Astrocyte (in vitro differentiated cells and primary cell): ENCODE measurements at regions not wholly inside any gene's neighbourhood (a gene's known extent, or its start where the extent isn't known, plus 50 kb on each side); places are given as distances from the start of the nearest gene placed in this dataset.

Experiments used
- DNase-seq: peaks from one replicate; pipeline ENCODE4 v3.0.0-alpha.2; 2010; ENCODE audit warnings: low read depth
- FAIRE-seq: peaks from 2 replicates; lab custom pipeline; 2011; peaks lifted over from hg19 to GRCh38; lab: Jason Lieb, UNC
- H2AFZ ChIP-seq: 2 replicates; pipeline ENCODE4 v1.6.0; 2012; ENCODE audit warnings: low read depth, low read length, inconsistent platforms
- H3K27ac ChIP-seq: 2 replicates; pipeline ENCODE4 v1.5.1; 2011; ENCODE audit warnings: low read depth, low read length, inconsistent platforms
- H3K27me3 ChIP-seq: 2 replicates; pipeline ENCODE4 v1.6.0; 2011; ENCODE audit warnings: low read length, inconsistent platforms; ENCODE audit not compliant: insufficient read depth
- H3K36me3 ChIP-seq: 2 replicates; pipeline ENCODE4 v1.5.1; 2011; ENCODE audit warnings: low read length, inconsistent platforms; ENCODE audit not compliant: insufficient read depth
- H3K4me1 ChIP-seq: 2 replicates; pipeline ENCODE4 v1.5.1; 2011; ENCODE audit warnings: low read length, inconsistent platforms; ENCODE audit not compliant: insufficient read depth
- H3K4me2 ChIP-seq: 2 replicates; pipeline ENCODE4 v1.6.0; 2012; ENCODE audit warnings: low read length, inconsistent platforms
- H3K4me3 ChIP-seq: 2 replicates; pipeline ENCODE4 v1.5.1; 2011; ENCODE audit warnings: low read depth, mild to moderate bottlenecking, low read length, inconsistent platforms; ENCODE audit not compliant: insufficient read depth
- H3K79me2 ChIP-seq: 2 replicates; pipeline ENCODE4 v1.6.0; 2012; ENCODE audit warnings: mild to moderate bottlenecking, low read length, inconsistent platforms; ENCODE audit not compliant: insufficient read depth
- H3K9ac ChIP-seq: 2 replicates; pipeline ENCODE4 v1.6.0; 2012; ENCODE audit warnings: mild to moderate bottlenecking, low read length, inconsistent platforms
- H3K9me3 ChIP-seq: 2 replicates; pipeline ENCODE4 v1.5.1; 2012; ENCODE audit warnings: low read depth, mild to moderate bottlenecking, low read length, inconsistent platforms; ENCODE audit not compliant: insufficient read depth
- H4K20me1 ChIP-seq: 2 replicates; pipeline ENCODE4 v1.6.0; 2012; ENCODE audit warnings: low read length, inconsistent platforms; ENCODE audit not compliant: insufficient read depth
- H3K27ac Mint-ChIP-seq: one replicate; pipeline ENCODE4 v1.8.0; 2021; ENCODE audit warnings: mild to moderate bottlenecking, mixed read lengths; ENCODE audit not compliant: unreplicated experiment
- H3K27me3 Mint-ChIP-seq: one replicate; pipeline ENCODE4 v1.8.0; 2021; ENCODE audit warnings: low read depth, mixed read lengths; ENCODE audit not compliant: unreplicated experiment
- H3K36me3 Mint-ChIP-seq: one replicate; pipeline ENCODE4 v1.8.0; 2021; ENCODE audit warnings: low read depth, mixed read lengths; ENCODE audit not compliant: unreplicated experiment
- H3K4me1 Mint-ChIP-seq: one replicate; pipeline ENCODE4 v1.8.0; 2021; ENCODE audit warnings: low read depth, mixed read lengths; ENCODE audit not compliant: unreplicated experiment
- H3K4me3 Mint-ChIP-seq: one replicate; pipeline ENCODE4 v1.8.0; 2021; ENCODE audit warnings: mild to moderate bottlenecking, moderate library complexity, mixed read lengths; ENCODE audit not compliant: unreplicated experiment
- H3K9me3 Mint-ChIP-seq: one replicate; pipeline ENCODE4 v1.8.0; 2021; ENCODE audit warnings: mild to moderate bottlenecking, mixed read lengths; ENCODE audit not compliant: unreplicated experiment
- EZH2 ChIP-seq: IDR thresholded peaks from 2 replicates; pipeline ENCODE4 v1.6.1; 2012; ENCODE audit warnings: mild to moderate bottlenecking, low read length, inconsistent platforms; ENCODE audit not compliant: insufficient read depth
- TF ChIP-seq, protein P1 (sequence below): IDR thresholded peaks from 2 replicates; pipeline ENCODE4 v1.5.1; 2011; ENCODE audit warnings: low read depth, mild to moderate bottlenecking, inconsistent platforms, low read length, moderate library complexity; ENCODE audit not compliant: insufficient read depth

DNA sequence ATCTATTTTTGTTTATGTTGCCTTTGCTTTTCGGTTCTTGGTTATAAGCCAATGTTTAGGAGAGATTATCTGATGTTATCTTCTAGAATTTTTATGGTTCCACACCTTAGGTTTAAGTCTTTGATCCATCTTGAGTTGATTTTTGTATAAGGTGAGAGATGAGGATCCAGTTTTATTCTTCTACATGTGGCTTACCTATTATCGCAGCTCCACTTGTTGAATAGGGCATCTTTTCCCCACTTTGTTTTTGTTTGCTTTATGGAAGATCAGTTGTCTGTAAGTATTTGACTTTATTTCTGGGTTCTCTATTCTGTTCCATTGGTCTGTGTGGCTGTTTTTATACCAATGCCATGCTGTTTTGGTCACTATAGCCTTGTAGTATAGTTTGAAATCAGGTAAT lies 927.0 kb downstream of the UQCRFS1 start:
- Histone ChIP-seq H3K4me2 (no peak overlapping the region), H3K36me3 (no peaks in the 10 kb centered on the region), H3K4me1 (peaks cover 15% of the 10 kb centered on the region), H3K9ac (no peak overlapping the region), H4K20me1 (no peaks in the 10 kb centered on the region), H3K4me3 (no peak overlapping the region), H3K27me3 (no peaks in the 10 kb centered on the region), H3K79me2 (no peaks in the 10 kb centered on the region), H3K9me3 (no peaks in the 10 kb centered on the region), H2AFZ (no peak overlapping the region), H3K27ac (no peak overlapping the region)
- Mint-ChIP-seq H3K4me1 (peaks cover 12% of the 10 kb centered on the region), H3K4me3 (no peak overlapping the region), H3K27me3 (peaks cover 30% of the 10 kb centered on the region), H3K9me3 (peaks cover 10% of the 10 kb centered on the region), H3K36me3 (no peaks in the 10 kb centered on the region), H3K27ac (no peak overlapping the region)
- TF ChIP-seq EZH2: no peak
- TF ChIP-seq, protein P1, sequence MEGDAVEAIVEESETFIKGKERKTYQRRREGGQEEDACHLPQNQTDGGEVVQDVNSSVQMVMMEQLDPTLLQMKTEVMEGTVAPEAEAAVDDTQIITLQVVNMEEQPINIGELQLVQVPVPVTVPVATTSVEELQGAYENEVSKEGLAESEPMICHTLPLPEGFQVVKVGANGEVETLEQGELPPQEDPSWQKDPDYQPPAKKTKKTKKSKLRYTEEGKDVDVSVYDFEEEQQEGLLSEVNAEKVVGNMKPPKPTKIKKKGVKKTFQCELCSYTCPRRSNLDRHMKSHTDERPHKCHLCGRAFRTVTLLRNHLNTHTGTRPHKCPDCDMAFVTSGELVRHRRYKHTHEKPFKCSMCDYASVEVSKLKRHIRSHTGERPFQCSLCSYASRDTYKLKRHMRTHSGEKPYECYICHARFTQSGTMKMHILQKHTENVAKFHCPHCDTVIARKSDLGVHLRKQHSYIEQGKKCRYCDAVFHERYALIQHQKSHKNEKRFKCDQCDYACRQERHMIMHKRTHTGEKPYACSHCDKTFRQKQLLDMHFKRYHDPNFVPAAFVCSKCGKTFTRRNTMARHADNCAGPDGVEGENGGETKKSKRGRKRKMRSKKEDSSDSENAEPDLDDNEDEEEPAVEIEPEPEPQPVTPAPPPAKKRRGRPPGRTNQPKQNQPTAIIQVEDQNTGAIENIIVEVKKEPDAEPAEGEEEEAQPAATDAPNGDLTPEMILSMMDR: no peak
- FAIRE-seq (no peak), DNase-seq (no peak)

DNA sequence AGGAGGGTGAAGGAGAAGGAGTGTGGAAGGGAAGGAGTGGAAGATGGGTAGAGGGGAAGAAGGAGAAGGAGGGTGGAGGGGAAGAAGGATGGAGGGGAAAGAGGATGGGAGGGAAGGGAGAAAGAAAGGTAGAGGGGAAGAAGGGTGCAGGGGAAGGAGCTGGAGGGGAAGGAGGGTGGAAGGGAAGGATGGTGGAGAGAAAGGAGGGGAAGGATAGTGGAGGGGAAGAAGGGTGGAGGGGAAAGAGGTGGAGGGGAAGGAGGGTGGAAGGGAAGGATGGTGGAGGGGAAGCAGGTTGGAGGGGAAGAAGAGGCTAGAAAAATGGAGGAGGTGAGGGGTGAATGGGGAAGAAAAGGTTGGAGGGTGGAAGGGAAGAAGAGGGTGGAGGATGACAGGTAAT lies 927.9 kb downstream of the UQCRFS1 start:
- Mint-ChIP-seq H3K4me1 (peaks cover 12% of the 10 kb centered on the region), H3K27ac (no peak overlapping the region), H3K4me3 (no peak overlapping the region), H3K27me3 (peaks cover 30% of the 10 kb centered on the region), H3K36me3 (no peaks in the 10 kb centered on the region), H3K9me3 (peaks cover 10% of the 10 kb centered on the region)
- FAIRE-seq: no peak
- no peak overlapping the region for H3K4me3 ChIP-seq
- DNase-seq: no peak
- H3K79me2 ChIP-seq: no peaks in the 10 kb centered on the region
- no peak overlapping the region for H3K4me2 ChIP-seq
- H3K9ac ChIP-seq: no peak overlapping the region
- no peak overlapping the region for H2AFZ ChIP-seq
- no peaks in the 10 kb centered on the region for H3K36me3 ChIP-seq
- H3K4me1 ChIP-seq: peaks cover 11% of the 10 kb centered on the region
- TF ChIP-seq, protein P1: no peak
- no peak for TF ChIP-seq EZH2
- H4K20me1 ChIP-seq: no peaks in the 10 kb centered on the region
- no peaks in the 10 kb centered on the region for H3K27me3 ChIP-seq
- no peak overlapping the region for H3K27ac ChIP-seq
- no peaks in the 10 kb centered on the region for H3K9me3 ChIP-seq

DNA sequence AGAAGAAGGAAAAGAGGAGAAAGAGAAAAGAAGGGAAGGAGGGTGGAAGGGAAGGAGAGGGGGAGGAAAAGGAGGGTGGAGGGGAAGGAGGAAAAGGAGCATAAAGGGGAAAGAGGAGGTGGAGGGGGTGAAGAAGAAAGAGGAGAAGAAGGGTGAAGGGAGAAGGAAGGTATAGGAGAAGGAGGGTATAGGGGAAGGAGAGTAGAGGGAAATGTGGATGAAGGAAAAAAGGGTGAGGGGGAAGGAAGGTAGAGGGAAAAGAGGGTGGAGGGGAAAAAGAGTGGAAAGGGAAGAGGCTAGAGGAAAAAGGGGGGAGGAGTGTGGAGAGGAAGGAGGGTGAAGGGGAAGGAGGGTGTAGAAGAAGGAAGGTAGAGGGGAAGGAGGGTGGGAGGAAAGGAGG lies 928.6 kb downstream of the UQCRFS1 start:
- peaks cover 10% of the 10 kb centered on the region for H3K9me3 Mint-ChIP-seq
- no peaks in the 10 kb centered on the region for H3K27me3 ChIP-seq
- no peak overlapping the region for H2AFZ ChIP-seq
- peaks cover 5% of the 10 kb centered on the region for H3K4me1 Mint-ChIP-seq
- H3K4me3 ChIP-seq: no peak overlapping the region
- H3K79me2 ChIP-seq: no peaks in the 10 kb centered on the region
- H4K20me1 ChIP-seq: no peaks in the 10 kb centered on the region
- no peak overlapping the region for H3K4me3 Mint-ChIP-seq
- H3K27me3 Mint-ChIP-seq: peaks cover 30% of the 10 kb centered on the region
- H3K4me2 ChIP-seq: no peak overlapping the region
- H3K36me3 Mint-ChIP-seq: no peaks in the 10 kb centered on the region
- H3K9me3 ChIP-seq: no peaks in the 10 kb centered on the region
- DNase-seq (no peak), FAIRE-seq (no peak)
- H3K36me3 ChIP-seq: no peaks in the 10 kb centered on the region
- no peak overlapping the region for H3K27ac ChIP-seq
- peaks cover 4% of the 10 kb centered on the region for H3K4me1 ChIP-seq
- no peak for TF ChIP-seq EZH2
- TF ChIP-seq, protein P1: no peak
- H3K9ac ChIP-seq: no peak overlapping the region
- H3K27ac Mint-ChIP-seq: no peak overlapping the region
